Neural progenitor cell (in vitro differentiated cells): ENCODE measurements at regions not wholly inside any gene's neighbourhood (a gene's known extent, or its start where the extent isn't known, plus 50 kb on each side); places are given as distances from the start of the nearest gene placed in this dataset.

Experiments used
- DNase-seq: peaks from one replicate; pipeline ENCODE4 v3.0.0-alpha.2; 2016; ENCODE audit warnings: low spot score
- H2AFZ ChIP-seq: fragments of 200-600 bp; sonication (generic); replicated peaks from 2 replicates; pipeline ENCODE4 v1.6.1; 2016; ENCODE audit warnings: antibody characterized with exemption
- H3F3A ChIP-seq: fragments of 200-600 bp; sonication (generic); 2 replicates; pipeline ENCODE4 v1.6.1; 2016; ENCODE audit warnings: antibody characterized with exemption, low read depth
- H3K27ac ChIP-seq: fragments of 200-600 bp; sonication (generic); 2 replicates; pipeline ENCODE4 v1.5.1; 2016; ENCODE audit warnings: mild to moderate bottlenecking
- H3K27me3 ChIP-seq: fragments of 200-600 bp; sonication (generic); 2 replicates; pipeline ENCODE4 v1.6.1; 2016; ENCODE audit warnings: mild to moderate bottlenecking, moderate library complexity
- H3K36me3 ChIP-seq: fragments of 200-600 bp; sonication (generic); 2 replicates; pipeline ENCODE4 v1.5.1; 2016
- H3K4me1 ChIP-seq: fragments of 200-600 bp; sonication (generic); 2 replicates; pipeline ENCODE4 v1.6.1; 2016; ENCODE audit warnings: mixed run types
- H3K4me2 ChIP-seq: fragments of 200-600 bp; sonication (generic); 2 replicates; pipeline ENCODE4 v1.6.1; 2016
- H3K4me3 ChIP-seq: fragments of 200-600 bp; sonication (generic); 2 replicates; pipeline ENCODE4 v1.5.1; 2016
- H3K79me2 ChIP-seq: fragments of 200-600 bp; sonication (generic); 2 replicates; pipeline ENCODE4 v1.6.1; 2016; ENCODE audit warnings: low read depth
- H3K9ac ChIP-seq: fragments of 200-600 bp; sonication (generic); 2 replicates; pipeline ENCODE4 v1.6.1; 2016
- H3K9me3 ChIP-seq: fragments of 200-600 bp; sonication (generic); 2 replicates; pipeline ENCODE4 v1.5.1; 2016; ENCODE audit warnings: low read depth
- H4K20me1 ChIP-seq: fragments of 200-600 bp; sonication (generic); 2 replicates; pipeline ENCODE4 v1.6.1; 2016; ENCODE audit warnings: low read depth
- H3K27ac Mint-ChIP-seq: 3 replicates; pipeline ENCODE4 v1.8.0; 2021; ENCODE audit warnings: mixed read lengths
- H3K27me3 Mint-ChIP-seq: 2 replicates; pipeline ENCODE4 v1.8.0; 2022; ENCODE audit warnings: low read depth, mild to moderate bottlenecking, inconsistent platforms, moderate library complexity, mixed read lengths; ENCODE audit not compliant: insufficient read depth
- H3K36me3 Mint-ChIP-seq: 3 replicates; pipeline ENCODE4 v1.8.0; 2021; ENCODE audit warnings: mixed read lengths
- H3K4me1 Mint-ChIP-seq: 3 replicates; pipeline ENCODE4 v1.8.0; 2021; ENCODE audit warnings: mixed read lengths
- H3K4me3 Mint-ChIP-seq: 3 replicates; pipeline ENCODE4 v1.8.0; 2021; ENCODE audit warnings: mild to moderate bottlenecking, moderate library complexity, mixed read lengths
- H3K9me3 Mint-ChIP-seq: 3 replicates; pipeline ENCODE4 v1.8.0; 2020; ENCODE audit warnings: mixed read lengths
- CTCF ChIP-seq: fragments of 200-600 bp; sonication (generic); IDR thresholded peaks from 2 replicates; pipeline ENCODE4 v1.5.1; 2017; ENCODE audit warnings: antibody characterized with exemption, mild to moderate bottlenecking
- EZH2 ChIP-seq: fragments of 200-600 bp; sonication (generic); IDR thresholded peaks from 2 replicates; pipeline ENCODE4 v1.6.1; 2017; ENCODE audit warnings: antibody characterized with exemption, mild to moderate bottlenecking, moderate library complexity
- EZH2phosphoT487 ChIP-seq: fragments of 200-600 bp; sonication (generic); IDR thresholded peaks from 2 replicates; pipeline ENCODE4 v1.6.1; 2017; ENCODE audit warnings: antibody characterized with exemption

GRCh38 chr22:48192920-48193319, 1430.5 kb downstream of the TBC1D22A start:
- Histone ChIP-seq H2AFZ (no peak overlapping the region), H3K36me3 (no peaks in the 10 kb centered on the region), H3F3A (peaks cover 14% of the 10 kb centered on the region), H3K27me3 (no peaks in the 10 kb centered on the region), H3K4me2 (no peak overlapping the region), H4K20me1 (peaks cover 3% of the 10 kb centered on the region), H3K79me2 (no peaks in the 10 kb centered on the region), H3K4me3 (no peak overlapping the region), H3K27ac (no peak overlapping the region), H3K4me1 (peaks cover 24% of the 10 kb centered on the region), H3K9ac (no peak overlapping the region), H3K9me3 (peaks cover 18% of the 10 kb centered on the region)
- peaks cover 19% of the 10 kb centered on the region for H3K9me3 Mint-ChIP-seq
- H3K27ac Mint-ChIP-seq, result no peak overlapping the region
- H3K27me3 Mint-ChIP-seq, result peaks cover 11% of the 10 kb centered on the region
- H3K4me1 Mint-ChIP-seq, result peaks cover 23% of the 10 kb centered on the region
- TF ChIP-seq CTCF (no peak), EZH2phosphoT487 (no peak), EZH2 (no peak)
- no peak for DNase-seq
- peaks cover 2% of the 10 kb centered on the region for H3K36me3 Mint-ChIP-seq
- no peak overlapping the region for H3K4me3 Mint-ChIP-seq

GRCh38 chr22:48192071-48192470, 1429.6 kb downstream of the TBC1D22A start:
- H3K4me1 Mint-ChIP-seq, result peaks cover 28% of the 10 kb centered on the region
- peaks cover 2% of the 10 kb centered on the region for H3K36me3 Mint-ChIP-seq
- no peak for DNase-seq

GRCh38 chr22:48188231-48188721, 1425.8 kb downstream of the TBC1D22A start:
- peaks cover 2% of the 10 kb centered on the region for H3K36me3 Mint-ChIP-seq
- H3K4me1 Mint-ChIP-seq, result peaks cover 13% of the 10 kb centered on the region
- H3K4me2 ChIP-seq, result no peak overlapping the region
- DNase-seq, result no peak
- no peaks in the 10 kb centered on the region for H3K27me3 ChIP-seq
- no peaks in the 10 kb centered on the region for H3K79me2 ChIP-seq
- peaks cover 13% of the 10 kb centered on the region for H3K4me1 ChIP-seq
- peaks cover 18% of the 10 kb centered on the region for H3K9me3 ChIP-seq
- H2AFZ ChIP-seq, result no peak overlapping the region
- H3K27ac ChIP-seq, result no peak overlapping the region
- no peak overlapping the region for H3K9ac ChIP-seq
- H3K9me3 Mint-ChIP-seq, result peaks cover 22% of the 10 kb centered on the region
- no peaks in the 10 kb centered on the region for H4K20me1 ChIP-seq
- peaks cover 7% of the 10 kb centered on the region for H3K27me3 Mint-ChIP-seq
- H3K4me3 ChIP-seq, result no peak overlapping the region
- peaks cover 6% of the 10 kb centered on the region for H3F3A ChIP-seq
- TF ChIP-seq EZH2, result no peak
- TF ChIP-seq CTCF, result no peak
- TF ChIP-seq EZH2phosphoT487, result no peak
- no peaks in the 10 kb centered on the region for H3K36me3 ChIP-seq
- H3K27ac Mint-ChIP-seq, result no peak overlapping the region
- H3K4me3 Mint-ChIP-seq, result no peak overlapping the region

More at GRCh38 chr22:48192071-48192470, 1429.6 kb downstream of the TBC1D22A start:
- Histone ChIP-seq H3K9ac (no peak overlapping the region), H3F3A (peaks cover 6% of the 10 kb centered on the region), H3K9me3 (peaks cover 18% of the 10 kb centered on the region), H2AFZ (no peak overlapping the region), H3K36me3 (no peaks in the 10 kb centered on the region), H3K79me2 (no peaks in the 10 kb centered on the region), H3K27ac (no peak overlapping the region), H4K20me1 (no peaks in the 10 kb centered on the region), H3K4me3 (no peak overlapping the region), H3K4me1 (peaks cover 21% of the 10 kb centered on the region), H3K4me2 (no peak overlapping the region), H3K27me3 (no peaks in the 10 kb centered on the region)
- Mint-ChIP-seq H3K9me3 (peaks cover 19% of the 10 kb centered on the region), H3K27ac (no peak overlapping the region), H3K27me3 (peaks cover 11% of the 10 kb centered on the region), H3K4me3 (no peak overlapping the region)
- TF ChIP-seq EZH2phosphoT487 (no peak), CTCF (no peak), EZH2 (no peak)
